ENCODE measurements at regions not wholly inside any gene's neighbourhood (a gene's known extent, or its start where the extent isn't known, plus 50 kb on each side); places are given as distances from the start of the nearest gene placed in this dataset.

GRCh38 chr3:62942227-62942626, 67.0 kb upstream of the CADPS start (continued):
- TF ChIP-seq KDM1A (IDR thresholded peaks at IDR 0.05; ENCODE audit: borderline replicate concordance, low read length) (no peak), TAF7 (optimal IDR thresholded peaks at IDR 0.05; ENCODE audit: borderline replicate concordance, low read depth, low read length) (no peak), SAP30 (IDR thresholded peaks at IDR 0.05; ENCODE audit: insufficient read depth, insufficient replicate concordance, low read length) (no peak)
